ENCODE measurements at regions not wholly inside any gene's neighbourhood (a gene's known extent, or its start where the extent isn't known, plus 50 kb on each side); places are given as distances from the start of the nearest gene placed in this dataset.

DNA sequence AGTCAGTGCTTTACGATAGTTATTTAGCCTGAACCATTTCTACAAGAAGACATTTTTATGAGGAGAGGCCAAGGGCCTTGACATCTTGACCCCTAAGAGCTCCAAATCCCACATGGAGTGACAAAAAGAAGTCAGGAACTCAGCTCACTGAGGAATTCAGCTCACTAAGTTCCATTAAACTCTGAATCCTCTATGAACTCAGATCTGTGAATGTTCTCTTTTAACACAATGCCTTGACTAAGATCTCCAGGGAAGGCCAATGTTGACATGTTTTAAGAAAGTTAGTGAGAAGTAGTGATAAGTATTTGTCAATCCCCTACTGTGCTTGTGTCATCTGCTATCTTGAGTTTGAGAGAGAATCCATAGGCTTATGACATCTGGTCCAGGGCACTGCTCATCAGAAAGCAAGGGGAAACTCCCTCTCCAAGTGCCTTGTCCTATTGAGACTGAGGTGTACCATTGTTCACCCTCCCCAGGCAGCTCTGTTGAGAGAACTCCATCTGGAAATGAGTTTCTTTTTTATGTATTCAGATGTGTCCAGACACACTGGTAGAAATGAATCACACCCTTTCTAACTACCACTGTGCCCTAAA is 68.7 kb upstream of the PCDH19 start:
- no peaks in the 10 kb centered on the region for H4K20me1 ChIP-seq (ENCODE audit: insufficient read depth, low read length)
- H2AFZ ChIP-seq (ENCODE audit: low read length), result no peak overlapping the region
- ChIA-PET POLR2A (no interaction called here), CTCF (ENCODE audit: unreplicated experiment) (no interaction called here)
- H3K79me2 ChIP-seq (ENCODE audit: insufficient read depth, low read depth, low read length), result no peaks in the 10 kb centered on the region
- H3K27ac ChIP-seq (ENCODE audit: low read depth, low read length, poor library complexity, severe bottlenecking), result no peak overlapping the region
- no TSS peak for BruUV-seq (replicated peaks)
- H3K36me3 ChIP-seq (ENCODE audit: insufficient read depth, low read length), result no peaks in the 10 kb centered on the region
- intact Hi-C loops (cut with micrococcal nuclease; ENCODE audit: unreplicated experiment), result no loop called here
- DNase-seq (ENCODE audit: low spot score), result no peak
- H3K9me2 ChIP-seq (ENCODE audit: insufficient read depth, low read length), result no peaks in the 10 kb centered on the region
- no peak overlapping the region for H3K4me2 ChIP-seq (ENCODE audit: low read length)
- no peak for TF ChIP-seq EZH2phosphoT487 (IDR thresholded peaks at IDR 0.05; ENCODE audit: borderline replicate concordance, low read depth, low read length)
- no peak overlapping the region for H3K4me3 ChIP-seq (ENCODE audit: low read depth, low read length, poor library complexity, severe bottlenecking)
- H3K4me1 ChIP-seq (ENCODE audit: insufficient read depth, low read length, poor library complexity, severe bottlenecking), result no peaks in the 10 kb centered on the region
- H3K9me3 ChIP-seq (ENCODE audit: low read length), result no peaks in the 10 kb centered on the region

DNA sequence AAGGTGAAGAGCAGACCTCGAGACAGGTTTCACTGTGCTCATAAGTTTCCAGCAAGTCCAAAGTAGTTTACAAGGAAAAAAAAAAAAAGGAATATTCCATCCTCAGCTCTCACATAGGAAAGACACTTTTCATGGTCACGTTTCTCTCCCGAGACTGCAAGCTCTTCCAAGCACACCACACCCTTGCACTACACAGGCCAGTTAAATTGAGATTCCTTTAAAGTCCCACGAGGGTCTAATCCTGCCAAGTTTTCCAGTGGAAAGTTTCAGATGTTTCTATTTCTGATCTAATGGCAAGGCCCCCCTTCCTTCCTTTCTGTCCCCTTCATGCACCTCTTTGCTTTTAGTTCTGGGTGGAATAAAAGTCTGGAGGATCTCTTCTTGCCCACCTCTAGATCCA is 67.9 kb upstream of the PCDH19 start:
- ChIA-PET POLR2A (no interaction called here), CTCF (ENCODE audit: unreplicated experiment) (no interaction called here)
- BruUV-seq (replicated peaks), result no TSS peak
- Histone ChIP-seq H3K36me3 (ENCODE audit: insufficient read depth, low read length) (no peaks in the 10 kb centered on the region), H3K9me2 (ENCODE audit: insufficient read depth, low read length) (no peaks in the 10 kb centered on the region), H3K79me2 (ENCODE audit: insufficient read depth, low read depth, low read length) (no peaks in the 10 kb centered on the region), H3K4me1 (ENCODE audit: insufficient read depth, low read length, poor library complexity, severe bottlenecking) (no peaks in the 10 kb centered on the region), H4K20me1 (ENCODE audit: insufficient read depth, low read length) (no peaks in the 10 kb centered on the region), H3K4me2 (ENCODE audit: low read length) (no peak overlapping the region), H3K27ac (ENCODE audit: low read depth, low read length, poor library complexity, severe bottlenecking) (no peak overlapping the region), H3K9me3 (ENCODE audit: low read length) (no peaks in the 10 kb centered on the region), H3K4me3 (ENCODE audit: low read depth, low read length, poor library complexity, severe bottlenecking) (no peak overlapping the region), H2AFZ (ENCODE audit: low read length) (no peak overlapping the region)
- TF ChIP-seq EZH2phosphoT487 (IDR thresholded peaks at IDR 0.05; ENCODE audit: borderline replicate concordance, low read depth, low read length), result no peak
- TF ChIP-seq, protein P1, sequence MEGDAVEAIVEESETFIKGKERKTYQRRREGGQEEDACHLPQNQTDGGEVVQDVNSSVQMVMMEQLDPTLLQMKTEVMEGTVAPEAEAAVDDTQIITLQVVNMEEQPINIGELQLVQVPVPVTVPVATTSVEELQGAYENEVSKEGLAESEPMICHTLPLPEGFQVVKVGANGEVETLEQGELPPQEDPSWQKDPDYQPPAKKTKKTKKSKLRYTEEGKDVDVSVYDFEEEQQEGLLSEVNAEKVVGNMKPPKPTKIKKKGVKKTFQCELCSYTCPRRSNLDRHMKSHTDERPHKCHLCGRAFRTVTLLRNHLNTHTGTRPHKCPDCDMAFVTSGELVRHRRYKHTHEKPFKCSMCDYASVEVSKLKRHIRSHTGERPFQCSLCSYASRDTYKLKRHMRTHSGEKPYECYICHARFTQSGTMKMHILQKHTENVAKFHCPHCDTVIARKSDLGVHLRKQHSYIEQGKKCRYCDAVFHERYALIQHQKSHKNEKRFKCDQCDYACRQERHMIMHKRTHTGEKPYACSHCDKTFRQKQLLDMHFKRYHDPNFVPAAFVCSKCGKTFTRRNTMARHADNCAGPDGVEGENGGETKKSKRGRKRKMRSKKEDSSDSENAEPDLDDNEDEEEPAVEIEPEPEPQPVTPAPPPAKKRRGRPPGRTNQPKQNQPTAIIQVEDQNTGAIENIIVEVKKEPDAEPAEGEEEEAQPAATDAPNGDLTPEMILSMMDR (conservative IDR thresholded peaks at IDR 0.05; ENCODE audit: low read length), result no peak
- no peak for DNase-seq (ENCODE audit: low spot score)
- intact Hi-C loops (cut with micrococcal nuclease; ENCODE audit: unreplicated experiment), result no loop called here

DNA sequence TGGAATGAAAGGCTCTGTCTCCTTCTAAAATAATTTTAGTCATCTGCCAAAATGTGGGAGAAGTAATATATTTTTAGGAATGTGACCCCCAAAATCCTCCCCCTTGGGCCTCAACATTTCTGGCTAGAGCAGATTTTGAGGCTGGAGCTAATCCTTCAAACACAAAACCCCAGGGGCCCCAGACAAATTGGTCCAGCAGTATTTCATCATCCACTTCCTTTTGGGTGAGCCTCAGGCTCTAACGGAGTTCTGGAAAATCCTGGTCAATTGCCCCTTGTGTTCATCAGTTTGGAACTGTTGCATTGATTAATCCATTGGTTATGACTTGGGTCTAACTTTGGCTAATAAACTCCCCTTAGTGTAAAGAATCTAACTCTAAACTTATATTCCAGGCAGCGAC is 67.4 kb upstream of the PCDH19 start:
- Histone ChIP-seq H3K4me1 (ENCODE audit: insufficient read depth, low read length, poor library complexity, severe bottlenecking) (no peaks in the 10 kb centered on the region), H3K4me2 (ENCODE audit: low read length) (no peak overlapping the region), H3K9me2 (ENCODE audit: insufficient read depth, low read length) (no peaks in the 10 kb centered on the region), H3K4me3 (ENCODE audit: low read depth, low read length, poor library complexity, severe bottlenecking) (no peak overlapping the region), H2AFZ (ENCODE audit: low read length) (no peak overlapping the region), H3K27ac (ENCODE audit: low read depth, low read length, poor library complexity, severe bottlenecking) (no peak overlapping the region), H4K20me1 (ENCODE audit: insufficient read depth, low read length) (no peaks in the 10 kb centered on the region), H3K9me3 (ENCODE audit: low read length) (no peaks in the 10 kb centered on the region), H3K36me3 (ENCODE audit: insufficient read depth, low read length) (no peaks in the 10 kb centered on the region), H3K79me2 (ENCODE audit: insufficient read depth, low read depth, low read length) (no peaks in the 10 kb centered on the region)
- POLR2A ChIA-PET, result no interaction called here
- DNase-seq (ENCODE audit: low spot score), result no peak
- intact Hi-C loops (cut with micrococcal nuclease; ENCODE audit: unreplicated experiment), result no loop called here
- TF ChIP-seq, protein P1 (conservative IDR thresholded peaks at IDR 0.05; ENCODE audit: low read length), result no peak
- no peak for TF ChIP-seq EZH2phosphoT487 (IDR thresholded peaks at IDR 0.05; ENCODE audit: borderline replicate concordance, low read depth, low read length)
- BruUV-seq (replicated peaks), result no TSS peak
- CTCF ChIA-PET (ENCODE audit: unreplicated experiment), result no interaction called here
